ENCODE measurements at regions not wholly inside any gene's neighbourhood (a gene's known extent, or its start where the extent isn't known, plus 50 kb on each side); places are given as distances from the start of the nearest gene placed in this dataset.
"Not testable (repeated sequence)": the region's sequence is repeated elsewhere in the genome, so short reads cannot be mapped to it uniquely, and the experiment has no call there.

DNA sequence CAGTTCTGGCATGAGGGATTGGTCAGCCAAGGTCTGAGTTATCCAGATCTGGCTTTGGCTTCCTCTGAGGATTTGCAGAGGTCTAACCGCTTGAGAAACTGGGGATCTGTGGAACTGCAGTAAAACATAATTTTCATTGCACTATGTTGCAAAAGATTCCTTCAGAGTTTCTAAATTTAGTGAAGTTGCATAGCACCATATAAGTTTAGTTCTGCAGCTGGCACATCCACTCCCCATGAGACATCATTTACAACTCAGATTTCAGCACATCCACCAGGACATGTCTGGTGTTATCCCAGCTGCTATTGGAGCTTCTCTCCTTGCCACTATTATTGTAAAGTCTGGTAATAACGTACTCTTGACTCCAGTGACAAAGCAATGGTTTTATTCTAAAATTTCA lies 181.5 kb downstream of the CWF19L2 start:
- DNase-seq = no peak

DNA sequence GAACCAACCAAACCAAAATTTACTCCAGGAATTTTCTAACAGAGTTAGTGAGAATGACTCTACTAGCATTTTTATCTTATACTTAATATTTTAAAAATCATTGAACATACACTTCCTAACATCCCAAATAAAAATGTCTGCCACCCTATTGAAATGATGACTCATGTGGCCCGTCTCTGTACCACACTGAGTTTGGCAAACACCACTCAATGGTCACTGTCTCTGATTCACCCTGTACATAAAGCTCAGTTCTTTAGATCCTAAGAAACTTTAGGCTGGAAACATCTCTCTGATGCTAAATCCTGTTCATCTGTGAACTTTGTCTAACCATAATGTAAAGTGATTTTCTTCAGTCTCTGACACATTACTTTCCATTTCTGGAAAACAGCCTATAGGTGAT lies 182.0 kb downstream of the CWF19L2 start:
- DNase-seq = no peak

DNA sequence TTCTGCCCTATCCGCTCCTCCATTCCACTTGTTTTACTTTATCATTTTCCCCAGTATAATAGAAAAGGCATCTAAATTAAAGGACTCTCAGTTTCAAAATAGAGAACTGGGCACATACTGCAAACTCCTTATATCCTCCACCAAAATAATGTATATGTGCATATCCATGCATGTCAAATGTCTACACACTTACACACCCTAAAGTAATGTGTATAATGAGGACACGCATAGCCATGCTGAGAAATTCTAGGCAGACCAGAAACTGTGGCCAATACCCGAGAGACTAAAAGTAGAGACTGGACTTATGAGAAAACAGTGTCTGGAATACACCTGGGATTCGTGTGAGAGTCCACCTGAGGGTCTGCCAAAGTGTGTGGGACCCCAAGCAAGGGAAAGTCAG lies 183.5 kb downstream of the CWF19L2 start:
- DNase-seq = no peak

DNA sequence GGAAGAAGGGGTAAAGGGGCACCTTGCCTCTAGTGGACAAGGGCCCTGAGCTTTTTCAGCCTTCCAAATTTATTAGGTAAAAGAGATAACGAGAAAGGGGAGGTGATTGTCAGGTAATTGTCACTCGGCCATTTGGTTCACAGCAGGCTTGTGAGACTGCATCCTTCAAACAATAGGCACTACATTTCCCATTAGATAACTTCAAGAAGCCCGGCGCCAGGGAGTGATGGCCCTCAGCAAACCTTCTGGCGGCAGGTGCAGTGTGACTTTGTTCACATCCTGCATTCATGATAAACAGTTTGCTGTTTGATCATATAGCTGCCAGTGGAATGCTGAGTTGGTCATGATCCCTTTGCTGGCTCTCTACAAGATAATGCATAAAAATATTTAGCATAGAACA lies 185.1 kb downstream of the CWF19L2 start:
- no peak for DNase-seq

DNA sequence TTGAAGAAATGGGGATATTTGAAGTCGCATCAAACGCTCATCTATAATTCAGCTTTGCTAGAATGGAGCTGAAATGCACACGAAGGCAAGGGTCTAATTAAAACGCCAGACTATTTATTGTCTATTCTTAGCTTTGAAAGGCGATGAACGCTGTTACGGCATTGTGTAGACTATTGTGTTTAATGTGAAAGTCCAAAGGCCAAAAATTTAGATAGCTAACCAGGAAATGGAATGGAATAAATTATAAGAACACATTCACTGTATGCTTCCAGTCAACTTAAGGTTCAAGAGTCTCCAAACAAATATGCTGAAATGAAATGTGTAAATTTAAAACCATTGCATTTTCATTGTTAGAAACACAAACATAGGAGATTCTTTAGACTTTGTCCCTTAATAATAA lies 186.2 kb downstream of the CWF19L2 start:
- DNase-seq = no peak

DNA sequence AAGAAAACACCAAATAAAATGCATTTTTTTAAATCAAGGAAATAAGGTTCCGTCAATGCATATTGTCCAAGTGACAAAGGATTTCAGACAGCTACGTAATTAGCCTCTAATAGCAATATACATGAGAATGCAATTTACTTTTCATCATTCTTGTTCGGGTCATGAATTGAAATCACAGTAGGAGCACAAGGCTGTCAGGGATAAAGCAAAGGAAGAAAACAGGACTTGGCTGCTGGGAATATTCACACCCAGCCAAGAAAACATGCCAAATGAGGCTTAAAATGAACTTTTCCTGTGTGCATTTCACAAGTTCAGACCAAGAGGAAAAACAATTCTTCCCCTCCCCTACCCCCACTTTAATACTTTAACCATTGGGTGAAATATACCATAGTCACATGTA lies 188.6 kb downstream of the CWF19L2 start:
- DNase-seq = no peak

DNA sequence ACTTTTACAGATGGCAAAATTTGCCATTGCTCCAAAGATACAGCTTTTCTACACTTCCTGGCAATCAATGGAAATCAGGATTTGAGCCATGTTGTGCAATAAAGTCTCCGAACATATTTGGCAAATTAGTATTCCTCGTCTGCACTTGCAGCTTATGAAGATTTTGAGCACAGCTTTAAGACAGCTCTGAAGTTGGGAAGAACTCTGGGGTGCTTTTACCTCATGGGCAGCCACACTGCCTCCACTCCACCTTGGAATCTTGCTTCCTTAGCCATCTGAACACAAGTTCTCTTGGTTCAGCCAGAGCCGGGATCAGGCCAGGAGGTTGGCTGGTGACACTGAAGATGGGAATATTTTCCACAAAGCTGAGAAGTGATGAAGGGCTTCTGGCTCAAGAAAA lies 191.2 kb downstream of the CWF19L2 start:
- DNase-seq = no peak

DNA sequence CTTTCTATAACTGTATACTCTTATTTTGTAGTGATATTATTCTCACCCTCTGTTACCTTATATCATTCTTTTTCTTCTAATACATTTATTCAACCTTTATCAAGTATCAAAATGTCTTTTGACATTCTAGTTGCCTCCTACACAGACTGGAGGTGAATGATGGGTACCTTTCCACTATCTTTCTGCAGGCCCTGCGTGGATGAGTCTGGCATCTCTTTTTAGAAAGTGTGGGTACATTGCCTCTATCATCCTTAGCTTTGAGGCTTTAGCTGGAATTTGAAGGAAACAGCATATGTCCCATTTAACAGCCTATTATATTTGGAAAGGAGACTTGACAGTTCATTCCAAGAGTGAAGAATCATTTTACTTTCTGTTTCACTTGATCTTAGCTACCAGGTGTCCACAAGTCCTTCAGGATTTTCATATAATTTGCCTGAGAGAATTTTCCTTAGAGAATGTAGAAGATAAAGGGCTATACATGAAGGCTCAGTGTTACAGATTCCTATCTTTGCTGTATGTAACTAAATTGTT lies 192.0 kb downstream of the CWF19L2 start:
- DNase-seq = no peak

DNA sequence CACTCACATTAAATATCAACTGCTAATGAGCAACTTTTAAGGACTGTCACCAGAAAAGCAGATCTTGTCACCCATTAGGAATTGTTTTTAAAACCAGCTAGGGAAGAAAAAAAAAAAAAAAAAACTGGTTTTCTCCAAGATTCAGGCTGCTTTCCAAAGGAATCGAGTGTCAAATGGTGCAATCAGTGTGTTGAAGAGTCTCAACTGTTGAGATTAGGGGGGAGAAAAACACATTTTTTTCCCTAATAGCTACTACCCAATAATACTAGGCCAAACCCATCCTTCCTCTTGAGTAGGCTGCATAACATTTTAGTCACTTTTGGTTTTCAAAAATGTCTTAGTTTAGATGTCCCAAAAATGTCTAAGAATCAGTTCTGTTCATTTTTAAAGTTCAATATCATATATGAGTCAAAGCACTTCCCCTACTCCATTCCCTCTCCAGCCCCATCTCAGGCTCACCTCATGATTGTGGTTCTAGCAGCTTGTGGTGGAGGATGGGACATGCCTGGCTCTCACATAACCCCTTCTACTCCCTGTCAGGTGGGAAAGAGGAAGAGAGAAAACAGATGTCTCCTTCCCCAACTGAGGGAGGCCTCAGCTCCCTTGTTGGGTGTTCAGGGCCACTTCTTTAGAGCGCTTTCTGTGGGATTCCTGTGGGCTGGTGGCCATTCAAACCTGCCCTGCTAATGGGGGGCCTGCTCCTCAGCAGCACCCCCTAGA lies 193.6 kb downstream of the CWF19L2 start:
- DNase-seq = no peak

DNA sequence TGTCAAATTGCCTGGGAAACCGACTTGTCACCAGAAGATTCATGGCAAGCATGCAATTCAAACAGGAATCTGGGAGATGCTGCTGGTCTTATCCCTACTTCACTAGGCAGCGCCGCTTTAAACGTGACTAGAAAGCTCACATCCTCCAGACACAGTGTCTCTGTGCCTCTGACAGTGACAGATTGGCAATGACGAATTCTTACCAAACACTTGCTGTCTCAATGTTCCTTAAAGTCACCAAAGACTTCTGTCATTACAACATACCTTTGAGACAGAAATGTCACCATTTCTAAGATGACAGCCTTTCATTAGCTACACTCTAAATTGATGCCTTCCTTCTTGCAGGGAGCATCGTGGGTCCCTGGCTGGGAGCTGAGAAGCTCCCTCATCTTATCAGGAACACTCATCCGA lies 197.8 kb downstream of the CWF19L2 start:
- peak in 2 of 56 donors; percentile 2 to 3 for DNase-seq

DNA sequence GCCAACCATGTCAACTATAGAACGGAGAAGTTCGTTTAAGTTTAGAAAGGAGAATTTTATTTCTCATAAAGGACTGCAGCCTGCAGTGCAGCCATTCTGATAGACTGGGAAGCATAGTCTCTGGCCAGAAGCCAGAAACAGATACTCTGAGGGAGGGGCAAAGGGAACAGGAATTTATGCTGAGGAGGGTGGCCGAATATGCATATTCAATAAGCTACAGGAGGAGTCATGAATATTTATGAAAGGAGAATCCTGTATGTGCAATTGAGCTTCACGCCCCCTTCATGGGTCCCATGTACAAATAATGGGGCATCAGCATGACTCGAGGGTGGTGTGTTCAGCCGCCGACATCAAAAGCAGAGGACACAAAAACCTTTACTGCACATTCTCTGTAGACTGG lies 199.9 kb downstream of the CWF19L2 start:
- DNase-seq = no peak

DNA sequence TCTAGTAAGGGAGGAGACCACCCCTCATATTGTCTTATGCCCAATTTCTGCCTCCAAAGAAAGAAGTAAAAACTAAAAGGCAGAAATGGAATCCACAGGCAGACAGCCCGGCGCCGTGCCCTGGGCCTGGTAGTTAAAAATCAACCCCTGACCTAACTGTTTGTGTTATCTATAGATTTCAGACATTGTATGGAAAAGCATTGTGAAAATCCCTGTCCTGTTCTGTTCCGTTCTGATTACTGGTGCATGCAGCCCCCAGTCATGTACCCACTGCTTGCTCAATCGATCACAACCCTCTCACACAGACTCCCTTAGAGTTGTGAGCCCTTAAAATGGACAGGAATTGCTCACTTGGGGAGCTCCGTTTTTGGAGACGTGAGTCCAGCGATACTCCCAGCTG lies 204.0 kb downstream of the CWF19L2 start:
- not testable (repeated sequence) for DNase-seq

DNA sequence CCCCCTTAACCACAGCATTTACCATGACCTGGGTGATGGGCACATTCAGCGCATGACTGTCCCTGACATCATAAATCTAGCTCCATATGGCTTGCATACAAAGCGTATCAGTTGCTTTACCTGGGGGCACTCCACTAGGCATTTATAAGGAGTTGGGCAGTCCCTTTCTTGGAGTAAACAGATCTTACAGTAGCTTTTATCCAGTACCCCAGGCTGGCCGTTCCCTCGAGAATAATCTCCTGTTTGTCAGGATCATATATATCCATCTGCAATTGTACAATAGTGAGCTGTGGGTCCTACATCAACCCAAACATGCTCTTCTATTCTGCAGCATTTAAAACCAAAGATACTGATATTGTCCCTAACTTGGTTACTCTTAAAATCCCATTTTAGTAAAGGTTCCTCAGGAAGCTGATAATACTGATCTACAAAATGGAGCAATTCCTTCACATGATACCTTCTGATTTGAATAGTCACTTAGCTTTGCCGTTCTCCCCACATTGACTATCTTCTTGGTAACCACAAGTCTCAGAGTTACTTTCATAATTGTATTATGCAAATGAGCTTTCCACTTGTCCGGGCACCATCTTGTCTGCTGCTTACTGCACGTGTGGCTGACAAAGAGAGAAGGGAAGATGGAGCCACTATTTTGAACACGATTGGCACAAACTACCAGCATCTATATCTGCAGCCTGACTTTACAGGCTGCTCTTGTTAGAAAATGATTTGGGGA lies 205.0 kb downstream of the CWF19L2 start:
- no peak for DNase-seq

DNA sequence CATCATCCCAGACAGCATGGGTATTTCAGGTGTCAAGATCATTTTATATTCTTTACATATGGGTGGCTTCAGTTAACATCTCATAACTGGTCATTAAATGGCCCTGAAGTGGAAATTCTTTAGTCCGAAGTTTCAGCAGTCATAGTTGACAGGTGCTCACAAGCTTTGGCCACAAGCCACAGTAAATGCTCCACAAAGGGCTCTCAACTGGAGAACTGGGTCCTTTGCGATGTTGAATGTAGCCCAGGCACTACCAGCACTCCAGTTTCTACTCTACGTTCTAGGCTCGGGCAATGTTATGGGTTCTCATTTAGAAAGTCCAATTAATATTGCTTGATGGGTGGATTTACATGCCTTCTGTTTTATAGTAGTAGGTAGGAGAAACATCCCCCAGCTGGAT lies 206.3 kb downstream of the CWF19L2 start:
- no peak for DNase-seq

DNA sequence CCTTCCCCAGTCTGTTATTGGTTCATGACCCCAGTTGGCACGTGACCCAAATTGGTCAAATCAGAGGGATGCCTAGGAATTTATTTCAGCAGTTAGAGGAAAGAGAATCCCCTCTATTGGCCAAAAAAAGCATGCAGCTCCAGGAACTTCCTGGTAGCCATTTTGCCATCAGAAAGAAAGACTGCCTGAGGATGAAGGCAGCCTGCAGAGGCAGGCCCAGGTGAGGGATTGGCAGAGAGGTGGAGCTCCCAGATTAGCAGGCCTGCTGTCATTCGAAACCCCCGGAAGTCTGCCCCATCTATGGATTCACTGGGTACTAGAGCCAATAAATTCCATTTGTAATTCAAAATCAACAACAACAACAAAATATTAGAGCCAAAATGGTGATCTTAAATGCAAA lies 207.6 kb downstream of the CWF19L2 start:
- no peak for DNase-seq

DNA sequence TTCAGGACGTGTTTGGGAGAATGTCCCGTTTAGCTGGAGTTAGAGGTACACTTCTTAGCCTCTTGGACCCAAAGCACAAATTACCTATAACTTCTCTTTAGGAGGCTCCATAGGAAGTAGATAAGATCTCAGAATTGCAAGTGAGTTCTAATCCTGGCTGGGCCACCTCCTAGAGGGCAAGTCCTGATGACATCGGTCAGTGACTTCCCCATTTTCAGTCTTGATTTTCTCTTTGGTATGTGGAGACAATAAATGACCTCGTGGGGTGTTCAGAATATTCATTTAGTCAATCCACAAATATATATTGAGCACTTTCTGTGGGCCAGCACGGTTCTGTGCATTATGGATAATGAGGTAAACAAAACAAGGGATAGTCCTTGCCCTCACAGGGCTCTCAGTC lies 208.6 kb downstream of the CWF19L2 start:
- DNase-seq = no peak

DNA sequence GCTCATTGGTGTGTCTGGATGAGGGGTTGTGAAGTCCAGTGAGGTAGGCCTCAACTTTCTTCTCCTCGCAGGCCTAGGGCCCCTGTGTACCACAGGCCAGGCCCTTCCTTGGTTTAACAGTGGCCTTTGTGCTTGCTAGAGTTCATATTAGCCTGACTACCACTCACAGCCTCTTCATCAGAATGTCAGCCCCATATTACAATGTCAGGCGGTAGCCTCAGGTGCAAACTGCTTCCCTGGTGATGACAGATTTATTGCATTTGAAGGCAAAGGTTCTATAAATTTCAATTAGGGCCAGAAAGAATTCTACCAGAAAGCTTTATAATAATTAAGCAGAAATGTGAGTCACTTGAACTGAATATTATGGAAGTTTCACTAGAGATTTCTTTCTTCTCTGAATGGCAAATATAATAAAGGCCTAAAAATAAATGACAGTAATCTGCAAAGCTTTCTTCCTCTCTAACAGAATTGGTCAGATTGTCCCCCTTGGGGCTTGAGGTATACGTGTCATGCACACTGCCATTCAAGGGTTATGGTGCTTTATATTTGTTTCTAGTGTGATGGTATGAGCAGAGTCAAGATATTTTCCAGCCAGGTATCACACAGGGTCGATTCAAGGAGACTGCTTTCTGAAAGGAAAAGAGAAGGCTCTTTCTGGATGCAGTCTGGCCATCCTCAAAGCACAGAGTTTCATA lies 210.3 kb downstream of the CWF19L2 start:
- no peak for DNase-seq

DNA sequence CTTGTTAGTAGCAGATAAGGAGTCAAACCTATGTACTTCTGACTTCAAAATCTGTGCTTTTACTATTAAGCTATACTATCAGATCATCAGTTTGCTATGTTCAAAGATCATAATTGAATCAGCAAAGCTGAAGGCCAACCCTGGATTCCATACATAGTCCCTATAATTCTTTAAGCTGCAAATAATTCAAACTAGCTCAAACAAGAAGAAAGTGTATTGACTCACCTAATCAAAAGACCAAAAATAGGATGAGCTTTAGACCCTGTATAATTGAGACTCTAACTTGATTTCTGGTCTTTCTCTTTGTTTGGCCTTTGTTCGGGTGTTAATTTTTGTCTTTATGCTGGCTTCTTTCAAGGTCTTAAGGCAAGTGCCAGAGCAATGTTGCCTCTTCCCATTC lies 213.7 kb downstream of the CWF19L2 start:
- DNase-seq = no peak

DNA sequence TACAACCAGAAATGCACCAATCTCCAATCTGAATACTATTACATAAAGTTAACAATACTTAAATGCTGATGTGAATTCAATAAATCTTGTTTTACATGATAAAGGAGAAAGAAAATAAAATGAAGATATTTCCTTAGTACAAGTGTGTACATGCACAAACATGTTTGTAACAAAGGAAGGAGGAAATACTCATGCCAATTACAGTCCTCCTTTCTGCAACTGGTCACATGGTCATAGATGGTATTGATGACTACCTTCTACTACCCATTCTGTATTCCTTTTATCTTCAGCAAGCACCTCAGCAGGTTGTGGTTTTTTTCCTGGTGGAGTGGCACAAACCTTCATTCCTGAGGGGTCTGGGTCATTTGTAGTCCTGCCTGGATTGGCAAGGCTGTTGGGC lies 214.2 kb upstream of the GUCY1A2 start:
- no peak for DNase-seq

DNA sequence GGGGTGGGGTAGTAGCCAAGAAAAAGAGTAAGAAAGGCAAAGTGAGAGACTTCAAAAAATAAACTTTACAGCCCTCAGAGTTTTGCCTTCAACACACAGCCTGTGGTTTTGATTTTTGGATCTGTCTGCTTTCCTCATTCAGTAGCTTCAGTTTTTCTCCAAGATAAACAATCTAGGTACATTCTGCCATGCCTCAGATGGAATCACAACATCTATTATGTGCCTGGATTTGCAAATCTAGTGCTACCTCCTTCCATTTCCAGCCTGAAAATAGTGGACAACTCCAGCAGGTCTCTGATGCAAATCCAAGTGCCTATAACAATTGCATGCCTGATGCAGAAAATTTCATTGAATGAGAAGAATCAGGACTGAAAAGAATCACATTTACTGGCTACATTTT lies 206.6 kb upstream of the GUCY1A2 start:
- no peak for DNase-seq

DNA sequence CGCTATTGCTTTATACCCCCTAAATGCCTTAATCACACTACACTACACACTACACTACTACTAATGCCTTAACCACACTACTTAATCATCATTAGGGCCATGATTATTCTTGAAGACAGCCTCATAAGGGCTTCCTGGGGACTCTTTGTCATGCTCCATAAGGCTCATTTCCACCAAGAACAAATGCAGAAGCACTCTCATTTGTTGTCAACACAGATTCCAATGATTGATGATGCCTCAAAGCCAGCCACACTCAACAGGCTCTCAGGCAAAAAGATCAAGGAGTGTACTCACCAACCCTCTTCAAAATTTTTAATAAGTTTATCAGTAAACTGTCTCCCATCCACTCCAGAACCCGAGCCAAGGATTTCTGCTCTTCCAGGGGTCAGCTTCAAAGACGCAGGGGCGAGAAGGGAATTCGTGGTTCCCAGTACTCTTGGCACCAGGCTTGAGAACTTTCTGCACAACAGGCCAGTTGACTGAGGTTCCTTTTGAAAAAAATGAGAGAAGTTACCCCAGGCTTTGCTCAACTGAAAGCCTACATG lies 204.7 kb upstream of the GUCY1A2 start:
- DNase-seq = no peak

DNA sequence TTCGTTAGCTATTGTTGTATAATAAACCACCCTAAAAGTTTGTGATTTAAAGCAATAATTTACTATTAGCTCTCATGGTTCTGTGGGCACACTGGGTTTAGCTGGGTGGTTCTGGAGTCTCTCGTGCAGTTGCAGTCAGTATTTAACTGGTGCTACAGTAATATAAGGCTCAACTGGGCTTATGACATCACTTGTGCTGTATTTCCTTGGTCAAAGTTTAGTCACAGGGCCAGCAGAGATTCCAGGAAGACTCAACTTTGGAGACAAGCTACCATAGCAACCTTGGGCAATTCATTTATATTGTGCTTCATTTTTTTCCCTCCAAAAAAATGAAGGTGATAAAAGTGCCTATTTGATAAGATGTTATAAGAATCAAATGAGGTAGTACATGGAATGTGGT lies 204.2 kb upstream of the GUCY1A2 start:
- no peak for DNase-seq
